NB4 (cell line): ENCODE measurements at regions not wholly inside any gene's neighbourhood (a gene's known extent, or its start where the extent isn't known, plus 50 kb on each side); places are given as distances from the start of the nearest gene placed in this dataset.

Experiments
- DNase-seq: peaks from one replicate; pipeline ENCODE4 v3.0.0; 2010; ENCODE audit warnings: low read depth
- H3K4me3 ChIP-seq: one replicate; pipeline ENCODE4 v1.5.1; 2011; ENCODE audit warnings: mild to moderate bottlenecking, low read depth, low read length, moderate library complexity
- MYC ChIP-seq: IDR thresholded peaks from 2 replicates; pipeline ENCODE4 v1.6.1; 2011; ENCODE audit warnings: low read depth, low read length
- POLR2A ChIP-seq: IDR thresholded peaks from 2 replicates; pipeline ENCODE4 v1.6.1; 2011; ENCODE audit warnings: mild to moderate bottlenecking; ENCODE audit not compliant: insufficient read length; ENCODE audit errors: extremely low read depth
- TF ChIP-seq, protein P1 (sequence below): IDR thresholded peaks from one replicate; pipeline ENCODE4 v1.5.1; 2012; ENCODE audit warnings: low read depth, low read length
- TF ChIP-seq, protein P2 (sequence below): IDR thresholded peaks from 2 replicates; pipeline ENCODE4 v1.6.1; 2011; ENCODE audit warnings: low read depth, low read length

DNA sequence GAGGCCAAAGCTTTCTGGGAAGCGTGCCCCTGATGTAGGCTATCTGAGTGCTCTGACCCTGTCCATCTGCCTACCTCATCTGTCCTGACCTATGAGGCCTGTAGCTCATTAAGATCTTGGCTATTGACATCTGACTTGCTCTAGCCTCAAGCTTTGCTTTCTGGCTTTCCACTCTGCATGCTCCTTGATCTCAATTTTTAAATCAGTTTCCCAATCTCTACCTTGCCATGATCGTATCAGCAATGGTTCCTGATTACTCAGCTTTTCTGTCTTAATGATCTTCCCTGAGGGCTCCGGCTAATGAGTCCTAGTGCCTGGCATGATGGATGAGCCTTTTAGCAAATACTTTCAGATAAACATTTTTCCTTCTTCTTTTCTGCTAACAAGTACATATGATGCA, 262.0 kb downstream of the NDFIP2 start:
- no peak for DNase-seq
- TF ChIP-seq, protein P1, sequence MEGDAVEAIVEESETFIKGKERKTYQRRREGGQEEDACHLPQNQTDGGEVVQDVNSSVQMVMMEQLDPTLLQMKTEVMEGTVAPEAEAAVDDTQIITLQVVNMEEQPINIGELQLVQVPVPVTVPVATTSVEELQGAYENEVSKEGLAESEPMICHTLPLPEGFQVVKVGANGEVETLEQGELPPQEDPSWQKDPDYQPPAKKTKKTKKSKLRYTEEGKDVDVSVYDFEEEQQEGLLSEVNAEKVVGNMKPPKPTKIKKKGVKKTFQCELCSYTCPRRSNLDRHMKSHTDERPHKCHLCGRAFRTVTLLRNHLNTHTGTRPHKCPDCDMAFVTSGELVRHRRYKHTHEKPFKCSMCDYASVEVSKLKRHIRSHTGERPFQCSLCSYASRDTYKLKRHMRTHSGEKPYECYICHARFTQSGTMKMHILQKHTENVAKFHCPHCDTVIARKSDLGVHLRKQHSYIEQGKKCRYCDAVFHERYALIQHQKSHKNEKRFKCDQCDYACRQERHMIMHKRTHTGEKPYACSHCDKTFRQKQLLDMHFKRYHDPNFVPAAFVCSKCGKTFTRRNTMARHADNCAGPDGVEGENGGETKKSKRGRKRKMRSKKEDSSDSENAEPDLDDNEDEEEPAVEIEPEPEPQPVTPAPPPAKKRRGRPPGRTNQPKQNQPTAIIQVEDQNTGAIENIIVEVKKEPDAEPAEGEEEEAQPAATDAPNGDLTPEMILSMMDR = no peak
- no peak for TF ChIP-seq POLR2A
- TF ChIP-seq, protein P2, sequence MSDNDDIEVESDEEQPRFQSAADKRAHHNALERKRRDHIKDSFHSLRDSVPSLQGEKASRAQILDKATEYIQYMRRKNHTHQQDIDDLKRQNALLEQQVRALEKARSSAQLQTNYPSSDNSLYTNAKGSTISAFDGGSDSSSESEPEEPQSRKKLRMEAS = no peak
- no peak for TF ChIP-seq MYC
- no peak overlapping the region for H3K4me3 ChIP-seq

DNA sequence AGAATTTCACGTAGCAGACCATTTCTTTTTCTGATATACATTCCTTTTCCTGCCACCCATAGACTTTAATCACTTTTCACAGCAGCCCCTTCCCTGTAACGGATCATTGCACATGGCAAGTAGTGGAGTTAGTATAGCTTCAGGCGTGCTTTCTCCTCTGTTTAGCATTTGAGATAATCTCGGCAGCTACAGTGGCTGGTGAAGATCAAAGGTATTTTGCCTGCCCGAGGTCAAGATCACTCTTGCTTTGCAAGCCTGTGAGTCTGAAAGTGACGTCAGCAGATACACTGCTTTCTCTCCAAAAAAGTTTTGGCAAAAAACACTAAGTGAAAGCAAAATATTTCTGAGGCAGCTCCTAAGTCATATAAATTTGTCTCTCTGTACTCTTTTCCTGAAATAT, 260.0 kb downstream of the NDFIP2 start:
- DNase-seq = no peak
- TF ChIP-seq, protein P1 = no peak
- TF ChIP-seq MYC (no peak), POLR2A (no peak)
- TF ChIP-seq, protein P2 = no peak
- H3K4me3 ChIP-seq = no peak overlapping the region

DNA sequence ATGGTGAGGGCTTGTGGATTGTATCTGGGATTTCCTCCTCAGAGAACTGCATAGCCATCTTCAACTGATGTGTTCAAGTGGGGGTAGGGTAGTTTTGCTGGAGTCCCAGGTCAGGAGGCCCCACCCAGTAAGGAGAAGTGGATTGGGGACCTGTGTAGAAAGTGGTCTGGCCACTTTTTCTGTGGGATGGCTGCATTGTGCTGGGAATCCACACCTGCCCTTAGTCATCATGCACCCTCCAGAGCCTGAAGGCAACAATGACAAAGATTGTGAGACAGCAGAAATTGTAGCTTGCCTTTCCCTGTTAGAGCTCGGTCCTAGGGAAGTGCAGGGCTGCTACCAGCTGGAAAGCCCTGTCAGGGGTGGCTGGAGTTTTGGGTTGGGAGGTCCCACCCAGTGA, 255.4 kb downstream of the NDFIP2 start:
- TF ChIP-seq, protein P2 = no peak
- TF ChIP-seq MYC (no peak), POLR2A (no peak)
- TF ChIP-seq, protein P1 = no peak
- no peak for DNase-seq
- no peak overlapping the region for H3K4me3 ChIP-seq

DNA sequence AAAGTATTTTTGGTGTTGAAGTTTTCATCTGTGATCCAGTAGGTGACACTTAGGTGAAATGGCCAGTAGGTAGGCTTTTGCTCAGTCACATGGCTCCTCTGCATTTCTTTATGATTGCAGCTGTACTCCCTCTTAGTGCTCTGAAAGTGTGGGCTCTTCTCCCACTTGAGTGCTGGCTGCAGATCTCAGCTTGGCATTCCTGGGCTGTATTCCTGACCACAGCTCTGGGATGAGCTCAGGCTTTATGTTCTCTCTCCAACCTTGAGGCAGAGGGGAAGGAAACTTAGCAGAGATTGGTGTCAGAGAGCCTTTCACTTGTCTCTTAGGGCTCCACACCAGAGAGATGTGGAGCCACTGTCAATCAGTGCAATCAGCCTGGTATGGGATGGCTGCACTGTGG, 254.3 kb downstream of the NDFIP2 start:
- DNase-seq = no peak
- TF ChIP-seq, protein P2 = no peak
- TF ChIP-seq, protein P1 = no peak
- TF ChIP-seq POLR2A (no peak), MYC (no peak)
- H3K4me3 ChIP-seq = no peak overlapping the region

DNA sequence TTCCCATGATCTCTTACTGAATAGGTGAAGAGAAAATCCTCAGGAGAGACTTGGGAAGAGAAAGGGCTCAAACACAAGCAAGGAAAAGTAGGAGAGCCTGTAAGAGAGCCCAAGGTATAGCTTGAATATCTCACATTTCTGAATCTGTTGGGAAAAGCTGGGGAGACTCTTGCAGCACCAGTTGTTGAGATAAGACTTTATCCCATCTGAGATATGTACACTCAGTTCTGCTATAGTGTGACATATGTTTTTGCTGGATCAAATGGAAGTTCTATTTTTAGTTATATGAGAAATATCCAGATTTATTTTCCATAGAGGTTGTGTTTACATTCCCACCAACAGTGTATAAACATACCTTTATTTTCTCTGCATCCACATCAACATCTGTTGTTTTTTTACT, 246.1 kb downstream of the NDFIP2 start:
- no peak for DNase-seq
- TF ChIP-seq MYC = no peak
- no peak for TF ChIP-seq POLR2A
- TF ChIP-seq, protein P1 = no peak
- TF ChIP-seq, protein P2 = no peak
- H3K4me3 ChIP-seq = no peak overlapping the region

DNA sequence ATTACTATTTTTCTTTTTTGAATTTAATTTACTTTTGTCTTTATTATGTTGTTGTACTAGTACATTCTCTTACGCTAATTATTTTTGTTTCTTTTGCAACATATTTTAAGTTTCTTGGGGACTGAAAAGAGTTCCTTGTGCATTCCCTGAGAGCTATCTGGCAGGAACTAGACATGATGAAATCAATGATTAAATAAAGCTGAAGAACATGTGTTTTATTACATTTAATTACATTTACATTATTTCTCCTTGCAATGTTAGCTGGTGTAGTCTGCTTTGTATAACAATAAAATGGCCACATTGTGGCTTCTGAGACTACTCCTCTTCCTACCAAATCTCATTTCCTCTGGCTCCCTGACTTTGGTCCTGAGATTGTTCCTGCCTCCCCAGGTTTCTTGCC, 244.9 kb downstream of the NDFIP2 start:
- no peak overlapping the region for H3K4me3 ChIP-seq
- no peak for DNase-seq
- TF ChIP-seq MYC = no peak
- TF ChIP-seq, protein P1 = no peak
- TF ChIP-seq, protein P2 = no peak
- no peak for TF ChIP-seq POLR2A
